ENCODE measurements at regions not wholly inside any gene's neighbourhood (a gene's known extent, or its start where the extent isn't known, plus 50 kb on each side); places are given as distances from the start of the nearest gene placed in this dataset.

- no peak overlapping the region for H3K4me3 ChIP-seq (ENCODE audit: low read depth, low read length, poor library complexity, severe bottlenecking)
- intact Hi-C loops (cut with micrococcal nuclease; ENCODE audit: unreplicated experiment): no loop called here
- no peak overlapping the region for H2AFZ ChIP-seq (ENCODE audit: low read length)
- BruUV-seq (replicated peaks): no TSS peak
- ChIA-PET CTCF (ENCODE audit: unreplicated experiment) (no interaction called here), POLR2A (no interaction called here)
- no peak overlapping the region for H3K27ac ChIP-seq (ENCODE audit: low read depth, low read length, poor library complexity, severe bottlenecking)
- no peaks in the 10 kb centered on the region for H3K36me3 ChIP-seq (ENCODE audit: insufficient read depth, low read length)
- H3K79me2 ChIP-seq (ENCODE audit: insufficient read depth, low read depth, low read length): no peaks in the 10 kb centered on the region
- no peak for DNase-seq (ENCODE audit: low spot score)
- H3K4me1 ChIP-seq (ENCODE audit: insufficient read depth, low read length, poor library complexity, severe bottlenecking): no peaks in the 10 kb centered on the region
- no peaks in the 10 kb centered on the region for H4K20me1 ChIP-seq (ENCODE audit: insufficient read depth, low read length)
- no peaks in the 10 kb centered on the region for H3K9me2 ChIP-seq (ENCODE audit: insufficient read depth, low read length)
- H3K9me3 ChIP-seq (ENCODE audit: low read length): no peaks in the 10 kb centered on the region
- H3K4me2 ChIP-seq (ENCODE audit: low read length): no peak overlapping the region
- TF ChIP-seq, protein P1, sequence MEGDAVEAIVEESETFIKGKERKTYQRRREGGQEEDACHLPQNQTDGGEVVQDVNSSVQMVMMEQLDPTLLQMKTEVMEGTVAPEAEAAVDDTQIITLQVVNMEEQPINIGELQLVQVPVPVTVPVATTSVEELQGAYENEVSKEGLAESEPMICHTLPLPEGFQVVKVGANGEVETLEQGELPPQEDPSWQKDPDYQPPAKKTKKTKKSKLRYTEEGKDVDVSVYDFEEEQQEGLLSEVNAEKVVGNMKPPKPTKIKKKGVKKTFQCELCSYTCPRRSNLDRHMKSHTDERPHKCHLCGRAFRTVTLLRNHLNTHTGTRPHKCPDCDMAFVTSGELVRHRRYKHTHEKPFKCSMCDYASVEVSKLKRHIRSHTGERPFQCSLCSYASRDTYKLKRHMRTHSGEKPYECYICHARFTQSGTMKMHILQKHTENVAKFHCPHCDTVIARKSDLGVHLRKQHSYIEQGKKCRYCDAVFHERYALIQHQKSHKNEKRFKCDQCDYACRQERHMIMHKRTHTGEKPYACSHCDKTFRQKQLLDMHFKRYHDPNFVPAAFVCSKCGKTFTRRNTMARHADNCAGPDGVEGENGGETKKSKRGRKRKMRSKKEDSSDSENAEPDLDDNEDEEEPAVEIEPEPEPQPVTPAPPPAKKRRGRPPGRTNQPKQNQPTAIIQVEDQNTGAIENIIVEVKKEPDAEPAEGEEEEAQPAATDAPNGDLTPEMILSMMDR (conservative IDR thresholded peaks at IDR 0.05; ENCODE audit: low read length): no peak
- no peak for TF ChIP-seq EZH2phosphoT487 (IDR thresholded peaks at IDR 0.05; ENCODE audit: borderline replicate concordance, low read depth, low read length)
Observed at GRCh38 chr6:12494161-12494560, 204.0 kb downstream of the EDN1 start.

DNA sequence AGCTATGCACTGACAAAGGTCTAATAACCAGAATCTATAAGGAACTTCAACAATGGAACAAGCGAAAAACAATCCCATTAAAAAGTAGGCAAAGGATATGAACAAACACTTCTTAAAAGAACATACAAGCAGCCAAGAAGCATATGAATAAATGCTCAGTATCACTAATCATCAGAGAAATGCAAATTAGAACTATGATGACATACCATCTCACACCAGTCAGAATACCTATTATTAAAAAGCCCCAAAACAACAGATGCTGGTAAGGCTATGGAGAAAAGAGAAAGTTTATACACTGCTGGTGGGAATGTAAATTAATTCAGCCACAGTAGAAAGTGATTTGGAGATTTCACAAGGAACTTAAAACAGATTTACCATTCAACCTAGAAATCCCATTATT, 211.8 kb downstream of the EDN1 start:
- intact Hi-C loops (cut with micrococcal nuclease; ENCODE audit: unreplicated experiment): loop anchor here (10.0 kb wide), 1 partner anchor 103 kb away; no protein-coding TSS in a partner anchor

GRCh38 chr6:12504325-12504966, 212.1 kb upstream of the PHACTR1 start:
- H3K79me2 ChIP-seq (ENCODE audit: insufficient read depth, low read depth, low read length): no peaks in the 10 kb centered on the region
- TF ChIP-seq EZH2phosphoT487 (IDR thresholded peaks at IDR 0.05; ENCODE audit: borderline replicate concordance, low read depth, low read length): no peak
- TF ChIP-seq, protein P1 (conservative IDR thresholded peaks at IDR 0.05; ENCODE audit: low read length): peak; percentile 77
- no peaks in the 10 kb centered on the region for H3K9me3 ChIP-seq (ENCODE audit: low read length)
- BruUV-seq (replicated peaks): no TSS peak
- H4K20me1 ChIP-seq (ENCODE audit: insufficient read depth, low read length): no peaks in the 10 kb centered on the region
- peak; percentile 40 for DNase-seq (ENCODE audit: low spot score)
- no peak overlapping the region for H3K4me3 ChIP-seq (ENCODE audit: low read depth, low read length, poor library complexity, severe bottlenecking)
- H2AFZ ChIP-seq (ENCODE audit: low read length): no peak overlapping the region
- CTCF ChIA-PET (ENCODE audit: unreplicated experiment): no interaction called here
- H3K9me2 ChIP-seq (ENCODE audit: insufficient read depth, low read length): no peaks in the 10 kb centered on the region
- H3K4me2 ChIP-seq (ENCODE audit: low read length): no peak overlapping the region
- no peak overlapping the region for H3K27ac ChIP-seq (ENCODE audit: low read depth, low read length, poor library complexity, severe bottlenecking)
- no peaks in the 10 kb centered on the region for H3K4me1 ChIP-seq (ENCODE audit: insufficient read depth, low read length, poor library complexity, severe bottlenecking)
- intact Hi-C loops (cut with micrococcal nuclease; ENCODE audit: unreplicated experiment): loop anchor here (10.0 kb wide), 1 partner anchor 100 kb away; no protein-coding TSS in a partner anchor
- H3K36me3 ChIP-seq (ENCODE audit: insufficient read depth, low read length): no peaks in the 10 kb centered on the region
- POLR2A ChIA-PET: interaction anchor here (0.6 kb wide), 1 partner anchor 891 kb away, joined by 3 read pairs; no protein-coding TSS in a partner anchor

More for the DNA sequence above, 211.8 kb downstream of the EDN1 start:
- TF ChIP-seq EZH2phosphoT487 (IDR thresholded peaks at IDR 0.05; ENCODE audit: borderline replicate concordance, low read depth, low read length): no peak
- TF ChIP-seq, protein P1 (conservative IDR thresholded peaks at IDR 0.05; ENCODE audit: low read length): no peak
- H3K36me3 ChIP-seq (ENCODE audit: insufficient read depth, low read length): no peaks in the 10 kb centered on the region
- H3K4me1 ChIP-seq (ENCODE audit: insufficient read depth, low read length, poor library complexity, severe bottlenecking): no peaks in the 10 kb centered on the region
- no TSS peak for BruUV-seq (replicated peaks)
- CTCF ChIA-PET (ENCODE audit: unreplicated experiment): no interaction called here
- H3K9me3 ChIP-seq (ENCODE audit: low read length): no peaks in the 10 kb centered on the region
- POLR2A ChIA-PET: interaction anchor here (0.7 kb wide), 1 partner anchor 38 kb away, joined by 3 read pairs; no protein-coding TSS in a partner anchor
- H2AFZ ChIP-seq (ENCODE audit: low read length): no peak overlapping the region
- no peaks in the 10 kb centered on the region for H4K20me1 ChIP-seq (ENCODE audit: insufficient read depth, low read length)
- DNase-seq (ENCODE audit: low spot score): no peak
- H3K4me3 ChIP-seq (ENCODE audit: low read depth, low read length, poor library complexity, severe bottlenecking): no peak overlapping the region
- no peak overlapping the region for H3K27ac ChIP-seq (ENCODE audit: low read depth, low read length, poor library complexity, severe bottlenecking)
- no peak overlapping the region for H3K4me2 ChIP-seq (ENCODE audit: low read length)
- no peaks in the 10 kb centered on the region for H3K9me2 ChIP-seq (ENCODE audit: insufficient read depth, low read length)
- H3K79me2 ChIP-seq (ENCODE audit: insufficient read depth, low read depth, low read length): no peaks in the 10 kb centered on the region

Data from OCI-LY7 (cell line).